Epithelial cell of esophagus (primary cell): ENCODE measurements at regions not wholly inside any gene's neighbourhood (a gene's known extent, or its start where the extent isn't known, plus 50 kb on each side); places are given as distances from the start of the nearest gene placed in this dataset.

ENCODE experiments used
- DNase-seq: peaks from one replicate; pipeline ENCODE4 v3.0.0; 2010; ENCODE audit warnings: low read depth
- H3K4me3 ChIP-seq: 2 replicates; pipeline ENCODE4 v1.5.1; 2011; ENCODE audit warnings: mild to moderate bottlenecking, low read length, control low read depth
- CTCF ChIP-seq: IDR thresholded peaks from 2 replicates; pipeline ENCODE4 v1.5.1; 2011; ENCODE audit warnings: low read depth, mild to moderate bottlenecking, low read length, control low read depth, inconsistent platforms; ENCODE audit not compliant: insufficient read depth; ENCODE audit errors: missing control alignments

- DNase-seq: no peak
- TF ChIP-seq CTCF: no peak
- no peak overlapping the region for H3K4me3 ChIP-seq
These were observed 435.4 kb upstream of the MDFIC2 start for GRCh38 chr3:70747847-70748246.

- no peak for TF ChIP-seq CTCF
- DNase-seq: no peak
- no peak overlapping the region for H3K4me3 ChIP-seq
These were observed 432.1 kb upstream of the MDFIC2 start for GRCh38 chr3:70744536-70744935.

- H3K4me3 ChIP-seq: no peak overlapping the region
- TF ChIP-seq CTCF: no peak
- peak; percentile 41 for DNase-seq
These were observed 431.3 kb upstream of the MDFIC2 start for GRCh38 chr3:70743754-70744153.

DNA sequence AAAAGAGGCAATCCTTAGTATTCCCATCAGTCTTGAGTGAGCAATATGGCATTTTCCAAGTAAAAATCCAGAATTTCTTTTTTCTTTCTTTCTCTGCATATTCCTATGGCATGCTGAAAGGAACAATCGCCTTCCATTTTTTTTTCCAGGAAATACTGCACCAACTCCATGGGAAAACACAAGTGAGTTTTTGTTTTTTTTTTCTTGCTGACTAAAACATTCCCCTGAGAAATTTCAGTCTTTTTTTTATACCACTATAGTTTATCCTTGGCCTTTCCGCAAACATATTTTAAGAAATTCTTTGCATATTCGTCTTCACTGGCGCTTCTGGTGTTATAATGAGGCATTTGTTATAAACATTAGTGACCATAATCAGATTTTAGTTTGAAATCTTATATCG lies 429.6 kb upstream of the MDFIC2 start:
- no peak overlapping the region for H3K4me3 ChIP-seq
- DNase-seq: no peak
- no peak for TF ChIP-seq CTCF

DNA sequence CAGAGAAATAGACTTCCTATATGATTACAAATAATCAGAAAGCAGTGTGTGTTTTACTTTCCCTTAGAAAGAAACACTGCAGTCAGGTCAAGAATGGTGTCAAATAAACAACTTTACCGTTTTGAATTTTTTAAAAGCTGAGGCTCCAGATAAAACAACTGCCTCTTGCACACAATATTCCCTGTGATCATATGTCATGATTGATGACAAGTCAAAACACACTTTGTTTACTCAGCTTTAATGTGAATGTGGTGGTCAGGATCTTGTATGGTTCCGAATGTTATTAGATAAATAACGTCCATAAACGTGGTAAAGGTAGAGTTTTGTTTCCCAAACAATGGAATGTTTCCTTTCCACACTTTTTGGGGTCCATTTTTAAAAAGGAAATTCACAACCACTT lies 428.4 kb upstream of the MDFIC2 start:
- no peak for TF ChIP-seq CTCF
- DNase-seq: no peak
- no peak overlapping the region for H3K4me3 ChIP-seq

GRCh38 chr3:70740071-70740470 lies 427.6 kb upstream of the MDFIC2 start:
- H3K4me3 ChIP-seq: no peak overlapping the region
- no peak for TF ChIP-seq CTCF
- no peak for DNase-seq

DNA sequence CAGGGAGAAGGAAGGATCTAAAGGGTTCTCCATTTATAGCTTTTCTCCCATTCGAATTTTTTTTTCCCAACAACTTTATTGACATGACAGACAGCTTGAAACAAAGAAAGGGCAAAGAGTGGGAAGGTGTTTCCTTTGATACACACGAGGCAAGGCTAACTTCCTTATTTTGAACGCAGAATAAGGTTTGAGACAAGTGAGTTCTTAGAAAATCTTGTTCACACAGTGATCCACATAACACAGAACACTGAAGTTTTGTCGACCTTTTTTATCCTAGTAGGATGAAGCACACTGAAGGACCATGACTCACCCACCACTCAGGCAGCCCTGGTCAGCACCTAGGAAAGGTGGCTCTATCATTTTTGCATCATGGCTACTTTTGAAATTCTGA lies 425.8 kb upstream of the MDFIC2 start:
- TF ChIP-seq CTCF: no peak
- no peak overlapping the region for H3K4me3 ChIP-seq
- DNase-seq: peak; percentile 65
